HEK293 (cell line): ENCODE measurements at regions not wholly inside any gene's neighbourhood (a gene's known extent, or its start where the extent isn't known, plus 50 kb on each side); places are given as distances from the start of the nearest gene placed in this dataset.

Source experiments
- CTCF ChIA-PET: fragments of 350-600 bp; formaldehyde crosslinking; extraction: SDS; loops from one replicate; lab custom pipeline; 2021; ENCODE audit warnings: antibody characterized with exemption; lab: Yijun Ruan, JAX
- POLR2A ChIA-PET: fragments of 300-600 bp; formaldehyde crosslinking; extraction: SDS; loops from one replicate; lab custom pipeline; 2020; ENCODE audit warnings: antibody characterized with exemption, inconsistent platforms; lab: Yijun Ruan, JAX
- H3K27ac ChIP-seq: fragments of 200-500 bp; sonication (Bioruptor generic); 2 replicates; pipeline ENCODE4 v1.5.1; 2014; ENCODE audit warnings: low read depth, low read length, control low read depth, inconsistent platforms; ENCODE audit errors: extremely low read depth
- H3K36me3 ChIP-seq, 2 experiments: fragments of 200-500 bp in 1 of 2; sonication (Bioruptor generic) in 1 of 2; 1 replicate in 1 of 2; 2 replicates in 1 of 2; pipeline ENCODE4 v1.5.1; 2014 to 2017; ENCODE audit warnings: inconsistent platforms in 2 of 2, low read length in 2 of 2; ENCODE audit not compliant: control insufficient read depth in 2 of 2, insufficient read depth in 1 of 2
- H3K4me1 ChIP-seq: fragments of 200-500 bp; sonication (Bioruptor generic); 2 replicates; pipeline ENCODE4 v1.5.1; 2014; ENCODE audit warnings: mild to moderate bottlenecking, low read length, inconsistent platforms; ENCODE audit not compliant: control insufficient read depth, insufficient read depth
- H3K4me3 ChIP-seq: 2 replicates; pipeline ENCODE4 v1.5.1; 2011; ENCODE audit warnings: low read depth, mild to moderate bottlenecking, control low read depth, low read length, moderate library complexity
- H3K9me3 ChIP-seq: fragments of 200-500 bp; sonication (Bioruptor generic); 2 replicates; pipeline ENCODE4 v1.5.1; 2014; ENCODE audit warnings: low read depth, low read length, inconsistent platforms; ENCODE audit not compliant: control insufficient read depth, insufficient read depth
- EGR2 ChIP-seq: fragments of 450-650 bp; formaldehyde crosslinking; IDR thresholded peaks from 2 replicates; pipeline ENCODE4 v1.5.1; 2016; ENCODE audit warnings: low read depth, missing biosample characterization, missing genetic modification characterization
- HOXA7 ChIP-seq: sonication (generic); formaldehyde crosslinking; IDR thresholded peaks from 2 replicates; pipeline ENCODE4 v1.8.1; 2022; ENCODE audit warnings: missing genetic modification reagents, borderline replicate concordance
- IKZF3 ChIP-seq: fragments of 450-650 bp; IDR thresholded peaks from 2 replicates; pipeline ENCODE4 v1.5.0; 2018; ENCODE audit warnings: missing biosample characterization, mild to moderate bottlenecking, missing genetic modification characterization, moderate library complexity
- KLF17 ChIP-seq: fragments of 450-650 bp; formaldehyde crosslinking; IDR thresholded peaks from 2 replicates; pipeline ENCODE4 v1.5.1; 2016; ENCODE audit warnings: missing biosample characterization, missing genetic modification characterization
- SALL2 ChIP-seq: fragments of 450-650 bp; formaldehyde crosslinking; IDR thresholded peaks from 2 replicates; pipeline ENCODE4 v1.5.0; 2017; ENCODE audit warnings: missing biosample characterization, mild to moderate bottlenecking, missing genetic modification characterization, borderline replicate concordance
- ZBTB21 ChIP-seq: fragments of 450-650 bp; formaldehyde crosslinking; IDR thresholded peaks from 2 replicates; pipeline ENCODE4 v1.5.1; 2017; ENCODE audit warnings: missing biosample characterization, missing genetic modification characterization
- ZNF114 ChIP-seq: fragments of 450-650 bp; formaldehyde crosslinking; IDR thresholded peaks from 2 replicates; pipeline ENCODE4 v1.5.0; 2017; ENCODE audit warnings: missing biosample characterization, missing genetic modification characterization
- ZNF184 ChIP-seq: fragments of 450-650 bp; IDR thresholded peaks from 2 replicates; pipeline ENCODE4 v1.5.1; 2018; ENCODE audit warnings: missing biosample characterization, mild to moderate bottlenecking, missing genetic modification characterization
- ZNF202 ChIP-seq: fragments of 450-650 bp; formaldehyde crosslinking; IDR thresholded peaks from 2 replicates; pipeline ENCODE4 v1.5.1; 2016; ENCODE audit warnings: missing biosample characterization, missing genetic modification characterization, borderline replicate concordance
- ZNF221 ChIP-seq: fragments of 450-650 bp; formaldehyde crosslinking; IDR thresholded peaks from 2 replicates; pipeline ENCODE4 v1.5.1; 2017; ENCODE audit warnings: missing biosample characterization, missing genetic modification characterization, borderline replicate concordance
- ZNF239 ChIP-seq: fragments of 450-650 bp; formaldehyde crosslinking; IDR thresholded peaks from 2 replicates; pipeline ENCODE4 v1.5.1; 2016; ENCODE audit warnings: missing biosample characterization, missing genetic modification characterization
- ZNF266 ChIP-seq: fragments of 450-650 bp; formaldehyde crosslinking; IDR thresholded peaks from 2 replicates; pipeline ENCODE4 v1.5.1; 2016; ENCODE audit warnings: missing biosample characterization, missing genetic modification characterization, low read depth
- ZNF398 ChIP-seq: fragments of 450-650 bp; formaldehyde crosslinking; IDR thresholded peaks from 2 replicates; pipeline ENCODE4 v1.5.1; 2017; ENCODE audit warnings: missing biosample characterization, missing genetic modification characterization
- ZNF561 ChIP-seq: fragments of 450-650 bp; IDR thresholded peaks from 2 replicates; pipeline ENCODE4 v1.5.1; 2018; ENCODE audit warnings: missing biosample characterization, missing genetic modification characterization, borderline replicate concordance
- ZNF654 ChIP-seq: fragments of 450-650 bp; formaldehyde crosslinking; IDR thresholded peaks from 2 replicates; pipeline ENCODE4 v1.5.1; 2016; ENCODE audit warnings: low read depth, missing biosample characterization, missing genetic modification characterization
- ZNF792 ChIP-seq: fragments of 450-650 bp; formaldehyde crosslinking; IDR thresholded peaks from 2 replicates; pipeline ENCODE4 v1.5.1; 2016; ENCODE audit warnings: missing biosample characterization, missing genetic modification characterization
- ZSCAN30 ChIP-seq: fragments of 450-650 bp; IDR thresholded peaks from 2 replicates; pipeline ENCODE4 v1.5.1; 2018; ENCODE audit warnings: missing biosample characterization, mild to moderate bottlenecking, missing genetic modification characterization, moderate library complexity
- ZSCAN4 ChIP-seq: fragments of 450-650 bp; formaldehyde crosslinking; IDR thresholded peaks from 2 replicates; pipeline ENCODE4 v1.5.1; 2017; ENCODE audit warnings: missing biosample characterization, missing genetic modification characterization
- TF ChIP-seq, protein P1 (sequence below): fragments of 450-650 bp; formaldehyde crosslinking; IDR thresholded peaks from 2 replicates; pipeline ENCODE4 v1.5.1; 2016; ENCODE audit warnings: missing biosample characterization, missing genetic modification characterization, borderline replicate concordance
- TF ChIP-seq, protein P2 (sequence below): fragments of 450-650 bp; formaldehyde crosslinking; IDR thresholded peaks from 2 replicates; pipeline ENCODE4 v1.5.1; 2016; ENCODE audit warnings: missing biosample characterization, missing genetic modification characterization

GRCh38 chr6:139659711-139660110 lies 285.3 kb upstream of the CITED2 start:
- ChIA-PET CTCF (interaction anchor here (0.7 to 1.2 kb wide), 2 partner anchors 25 to 291 kb away, joined by 3 read pairs; no protein-coding TSS in a partner anchor), POLR2A (no interaction called here)
- Histone ChIP-seq H3K4me3 (no peak overlapping the region), H3K36me3 (no peaks in the 10 kb centered on the region), H3K4me1 (no peaks in the 10 kb centered on the region), H3K9me3 (no peaks in the 10 kb centered on the region), H3K27ac (no peak overlapping the region)
- TF ChIP-seq SALL2 (tag by site-specific recombination) (no peak), ZNF184 (tag by site-specific recombination) (no peak), ZNF114 (tag by site-specific recombination) (no peak), KLF17 (tag by site-specific recombination) (no peak), ZSCAN30 (tag by site-specific recombination) (no peak)

- Histone ChIP-seq H3K27ac (no peak overlapping the region), H3K9me3 (no peaks in the 10 kb centered on the region), H3K4me3 (no peak overlapping the region), H3K36me3 (no peaks in the 10 kb centered on the region), H3K4me1 (no peaks in the 10 kb centered on the region)
- ChIA-PET CTCF (no interaction called here), POLR2A (no interaction called here)
- TF ChIP-seq ZNF561 (tag by site-specific recombination) (no peak), ZBTB21 (no peak), ZNF266 (tag by site-specific recombination) (no peak), ZNF202 (tag by site-specific recombination) (no peak), ZSCAN4 (tag by site-specific recombination) (no peak), IKZF3 (tag by site-specific recombination) (no peak)
- TF ChIP-seq, protein P1, sequence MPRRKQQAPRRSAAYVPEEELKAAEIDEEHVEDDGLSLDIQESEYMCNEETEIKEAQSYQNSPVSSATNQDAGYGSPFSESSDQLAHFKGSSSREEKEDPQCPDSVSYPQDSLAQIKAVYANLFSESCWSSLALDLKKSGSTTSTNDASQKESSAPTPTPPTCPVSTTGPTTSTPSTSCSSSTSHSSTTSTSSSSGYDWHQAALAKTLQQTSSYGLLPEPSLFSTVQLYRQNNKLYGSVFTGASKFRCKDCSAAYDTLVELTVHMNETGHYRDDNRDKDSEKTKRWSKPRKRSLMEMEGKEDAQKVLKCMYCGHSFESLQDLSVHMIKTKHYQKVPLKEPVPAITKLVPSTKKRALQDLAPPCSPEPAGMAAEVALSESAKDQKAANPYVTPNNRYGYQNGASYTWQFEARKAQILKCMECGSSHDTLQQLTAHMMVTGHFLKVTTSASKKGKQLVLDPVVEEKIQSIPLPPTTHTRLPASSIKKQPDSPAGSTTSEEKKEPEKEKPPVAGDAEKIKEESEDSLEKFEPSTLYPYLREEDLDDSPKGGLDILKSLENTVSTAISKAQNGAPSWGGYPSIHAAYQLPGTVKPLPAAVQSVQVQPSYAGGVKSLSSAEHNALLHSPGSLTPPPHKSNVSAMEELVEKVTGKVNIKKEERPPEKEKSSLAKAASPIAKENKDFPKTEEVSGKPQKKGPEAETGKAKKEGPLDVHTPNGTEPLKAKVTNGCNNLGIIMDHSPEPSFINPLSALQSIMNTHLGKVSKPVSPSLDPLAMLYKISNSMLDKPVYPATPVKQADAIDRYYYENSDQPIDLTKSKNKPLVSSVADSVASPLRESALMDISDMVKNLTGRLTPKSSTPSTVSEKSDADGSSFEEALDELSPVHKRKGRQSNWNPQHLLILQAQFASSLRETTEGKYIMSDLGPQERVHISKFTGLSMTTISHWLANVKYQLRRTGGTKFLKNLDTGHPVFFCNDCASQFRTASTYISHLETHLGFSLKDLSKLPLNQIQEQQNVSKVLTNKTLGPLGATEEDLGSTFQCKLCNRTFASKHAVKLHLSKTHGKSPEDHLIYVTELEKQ (tag by site-specific recombination) = no peak
These were observed 284.7 kb upstream of the CITED2 start for GRCh38 chr6:139659196-139659595.

DNA sequence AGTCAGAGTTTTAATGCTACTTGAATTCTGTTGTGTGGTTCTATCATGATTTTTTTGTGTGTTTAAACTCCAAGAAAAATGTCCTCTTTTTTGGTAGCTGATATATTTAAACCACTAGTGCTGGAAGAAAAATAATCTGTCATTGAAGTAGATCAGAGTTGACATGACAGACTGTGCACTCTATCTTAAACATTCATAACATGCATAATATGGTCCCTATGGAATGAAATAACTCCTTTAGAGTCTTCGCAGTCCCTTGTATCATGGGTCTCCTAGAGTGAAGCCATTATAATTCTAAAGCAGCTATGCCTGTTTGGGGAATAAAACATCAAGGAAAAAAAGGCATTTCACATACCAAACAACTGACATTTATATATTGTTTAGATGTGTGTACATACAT lies 282.7 kb upstream of the CITED2 start:
- Histone ChIP-seq H3K36me3 (no peaks in the 10 kb centered on the region), H3K4me1 (no peaks in the 10 kb centered on the region), H3K27ac (no peak overlapping the region), H3K4me3 (no peak overlapping the region), H3K9me3 (no peaks in the 10 kb centered on the region)
- POLR2A ChIA-PET = interaction anchor here (2.5 kb wide), 1 partner anchor 282 kb away, joined by 8 read pairs; the partner anchor contains the start of gene CITED2
- CTCF ChIA-PET = no interaction called here
- TF ChIP-seq ZNF221 (no peak), EGR2 (no peak), HOXA7 (CRISPR knock-in tag) (no peak), ZNF239 (no peak), ZNF398 (tag by site-specific recombination) (no peak), ZNF654 (tag by site-specific recombination) (no peak), ZNF792 (no peak)
- TF ChIP-seq, protein P2, sequence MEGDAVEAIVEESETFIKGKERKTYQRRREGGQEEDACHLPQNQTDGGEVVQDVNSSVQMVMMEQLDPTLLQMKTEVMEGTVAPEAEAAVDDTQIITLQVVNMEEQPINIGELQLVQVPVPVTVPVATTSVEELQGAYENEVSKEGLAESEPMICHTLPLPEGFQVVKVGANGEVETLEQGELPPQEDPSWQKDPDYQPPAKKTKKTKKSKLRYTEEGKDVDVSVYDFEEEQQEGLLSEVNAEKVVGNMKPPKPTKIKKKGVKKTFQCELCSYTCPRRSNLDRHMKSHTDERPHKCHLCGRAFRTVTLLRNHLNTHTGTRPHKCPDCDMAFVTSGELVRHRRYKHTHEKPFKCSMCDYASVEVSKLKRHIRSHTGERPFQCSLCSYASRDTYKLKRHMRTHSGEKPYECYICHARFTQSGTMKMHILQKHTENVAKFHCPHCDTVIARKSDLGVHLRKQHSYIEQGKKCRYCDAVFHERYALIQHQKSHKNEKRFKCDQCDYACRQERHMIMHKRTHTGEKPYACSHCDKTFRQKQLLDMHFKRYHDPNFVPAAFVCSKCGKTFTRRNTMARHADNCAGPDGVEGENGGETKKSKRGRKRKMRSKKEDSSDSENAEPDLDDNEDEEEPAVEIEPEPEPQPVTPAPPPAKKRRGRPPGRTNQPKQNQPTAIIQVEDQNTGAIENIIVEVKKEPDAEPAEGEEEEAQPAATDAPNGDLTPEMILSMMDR = no peak
